ENCODE measurements at regions not wholly inside any gene's neighbourhood (a gene's known extent, or its start where the extent isn't known, plus 50 kb on each side); places are given as distances from the start of the nearest gene placed in this dataset.
A peak's percentile ranks its signal among the peaks of the same experiment; 100 is the strongest.

DNA sequence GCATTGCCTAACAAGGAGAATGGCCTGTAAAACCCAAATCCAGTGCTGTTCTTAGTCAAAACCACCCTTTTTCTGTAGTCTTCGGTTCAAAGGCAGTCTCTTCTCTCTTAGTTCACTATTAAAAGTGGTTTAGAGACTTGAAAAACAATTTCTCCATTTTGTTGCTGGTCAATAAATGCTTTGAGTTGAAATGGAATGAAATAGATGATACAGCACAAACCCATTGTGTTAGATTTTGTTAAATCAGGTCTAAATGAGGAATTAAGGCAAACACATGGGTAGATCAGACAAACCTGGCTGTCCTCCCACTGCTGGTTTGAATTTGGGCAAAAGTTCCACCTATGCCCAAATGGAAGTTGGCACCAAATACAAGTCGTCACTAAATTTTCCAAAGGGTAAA lies 150.1 kb upstream of the SERTAD2 start:
- POLR2A ChIA-PET = no interaction called here
- CTCF ChIA-PET = no interaction called here
- DNase-seq (ENCODE audit: extremely low spot score) = no peak
- TF ChIP-seq CTCF (IDR thresholded peaks at IDR 0.05; ENCODE audit: control extremely low read depth, extremely low read depth, low read depth, missing control alignments) = no peak

GRCh38 chr2:64804651-64805050 lies 150.9 kb upstream of the SERTAD2 start:
- DNase-seq (ENCODE audit: extremely low spot score) = no peak
- TF ChIP-seq CTCF (IDR thresholded peaks at IDR 0.05; ENCODE audit: control extremely low read depth, extremely low read depth, low read depth, missing control alignments) = no peak
- CTCF ChIA-PET = no interaction called here
- POLR2A ChIA-PET = interaction anchor here (0.9 kb wide), 1 partner anchor 53 kb away, joined by 3 read pairs; no protein-coding TSS in a partner anchor

GRCh38 chr2:64807417-64807816 lies 153.7 kb upstream of the SERTAD2 start:
- DNase-seq (ENCODE audit: extremely low spot score) = peak; percentile 48
- ChIA-PET POLR2A (interaction anchor here (0.5 kb wide), 1 partner anchor 184 kb away, joined by 5 read pairs; no protein-coding TSS in a partner anchor), CTCF (interaction anchor here (1.4 to 4.5 kb wide), 4 partner anchors 12 to 24 kb away, joined by 4 to 21 read pairs (median 6); no protein-coding TSS in a partner anchor)
- TF ChIP-seq CTCF (IDR thresholded peaks at IDR 0.05; ENCODE audit: control extremely low read depth, extremely low read depth, low read depth, missing control alignments) = peak; percentile 5

- POLR2A ChIA-PET = no interaction called here
- no peak for TF ChIP-seq CTCF (IDR thresholded peaks at IDR 0.05; ENCODE audit: control extremely low read depth, extremely low read depth, low read depth, missing control alignments)
- CTCF ChIA-PET = interaction anchor here (0.6 to 4.5 kb wide), 5 partner anchors 12 to 34 kb away, joined by 3 to 21 read pairs (median 4); no protein-coding TSS in a partner anchor
- DNase-seq (ENCODE audit: extremely low spot score) = no peak
Measured at GRCh38 chr2:64808092-64808491, 154.4 kb upstream of the SERTAD2 start.

DNA sequence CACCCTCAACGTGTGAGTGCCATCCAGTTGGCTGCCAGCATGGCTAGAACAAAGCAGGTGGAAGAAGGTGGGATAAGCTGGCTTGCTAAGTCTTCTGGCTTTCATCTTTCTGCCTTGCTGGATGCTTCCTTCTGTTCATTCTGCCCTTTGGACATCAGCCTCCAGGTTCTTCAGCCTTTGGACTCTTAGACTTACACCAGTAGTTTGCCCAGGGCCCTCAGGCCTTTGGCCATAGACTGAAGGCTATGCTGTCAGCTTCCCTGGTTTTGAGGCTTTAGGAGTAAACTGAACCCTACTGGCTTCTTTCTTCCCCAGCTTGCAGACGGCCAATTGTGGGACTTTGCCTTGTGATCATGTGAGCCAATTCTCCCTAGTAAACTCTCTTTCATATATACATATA lies 155.0 kb upstream of the SERTAD2 start:
- ChIA-PET CTCF (interaction anchor here (0.6 to 4.5 kb wide), 5 partner anchors 12 to 35 kb away, joined by 3 to 21 read pairs (median 4); no protein-coding TSS in a partner anchor), POLR2A (no interaction called here)
- TF ChIP-seq CTCF (IDR thresholded peaks at IDR 0.05; ENCODE audit: control extremely low read depth, extremely low read depth, low read depth, missing control alignments) = no peak
- no peak for DNase-seq (ENCODE audit: extremely low spot score)

- ChIA-PET CTCF (interaction anchor here (1.4 to 4.5 kb wide), 2 partner anchors 22 to 24 kb away, joined by 4 to 21 read pairs; no protein-coding TSS in a partner anchor), POLR2A (no interaction called here)
- no peak for TF ChIP-seq CTCF (IDR thresholded peaks at IDR 0.05; ENCODE audit: control extremely low read depth, extremely low read depth, low read depth, missing control alignments)
- no peak for DNase-seq (ENCODE audit: extremely low spot score)
Measured at GRCh38 chr2:64809216-64809615, 155.5 kb upstream of the SERTAD2 start.
